ENCODE measurements at regions not wholly inside any gene's neighbourhood (a gene's known extent, or its start where the extent isn't known, plus 50 kb on each side); places are given as distances from the start of the nearest gene placed in this dataset.

DNA sequence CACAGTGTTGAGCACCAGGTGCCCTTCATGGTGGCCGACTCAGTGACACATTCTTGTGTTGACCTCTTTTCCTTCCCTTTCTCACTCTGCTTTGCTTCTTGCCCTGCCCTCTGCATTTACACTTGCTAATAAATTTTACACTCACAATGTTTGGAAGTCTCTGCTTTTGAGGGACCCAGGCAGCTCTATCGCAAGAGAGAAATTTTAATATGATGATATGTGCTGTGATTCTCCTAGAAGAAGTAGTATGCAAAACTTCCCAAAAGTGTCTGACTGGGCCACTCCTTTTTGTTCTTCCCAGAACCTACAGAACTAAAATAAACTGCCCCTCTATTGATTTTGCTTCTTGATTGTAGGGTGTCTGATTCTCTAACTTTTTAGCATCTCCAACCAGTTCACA lies 135.0 kb downstream of the IRS1 start:
- Histone ChIP-seq H3K9me3 (no peaks in the 10 kb centered on the region), H3K27me3 (no peaks in the 10 kb centered on the region), H3K36me3 (no peaks in the 10 kb centered on the region), H3K4me3 (no peak overlapping the region), H3K27ac (peak overlapping the region in 1 of 12 donors; percentile 16), H3K4me1 (peaks cover 0 to 31% (median 10%) of the 10 kb centered on the region in 12 donors)
- intact Hi-C loops (cut with DNase I) = no loop called here
- no peak for ATAC-seq
- no peak for DNase-seq
- 88 to 96% (median 89%) methylated on average over 2 of the region's 2 CpGs for WGBS, 4 donors
- TF ChIP-seq, protein P1, sequence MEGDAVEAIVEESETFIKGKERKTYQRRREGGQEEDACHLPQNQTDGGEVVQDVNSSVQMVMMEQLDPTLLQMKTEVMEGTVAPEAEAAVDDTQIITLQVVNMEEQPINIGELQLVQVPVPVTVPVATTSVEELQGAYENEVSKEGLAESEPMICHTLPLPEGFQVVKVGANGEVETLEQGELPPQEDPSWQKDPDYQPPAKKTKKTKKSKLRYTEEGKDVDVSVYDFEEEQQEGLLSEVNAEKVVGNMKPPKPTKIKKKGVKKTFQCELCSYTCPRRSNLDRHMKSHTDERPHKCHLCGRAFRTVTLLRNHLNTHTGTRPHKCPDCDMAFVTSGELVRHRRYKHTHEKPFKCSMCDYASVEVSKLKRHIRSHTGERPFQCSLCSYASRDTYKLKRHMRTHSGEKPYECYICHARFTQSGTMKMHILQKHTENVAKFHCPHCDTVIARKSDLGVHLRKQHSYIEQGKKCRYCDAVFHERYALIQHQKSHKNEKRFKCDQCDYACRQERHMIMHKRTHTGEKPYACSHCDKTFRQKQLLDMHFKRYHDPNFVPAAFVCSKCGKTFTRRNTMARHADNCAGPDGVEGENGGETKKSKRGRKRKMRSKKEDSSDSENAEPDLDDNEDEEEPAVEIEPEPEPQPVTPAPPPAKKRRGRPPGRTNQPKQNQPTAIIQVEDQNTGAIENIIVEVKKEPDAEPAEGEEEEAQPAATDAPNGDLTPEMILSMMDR (IDR thresholded peaks at IDR 0.05) = no peak
- TF ChIP-seq POLR2A (IDR thresholded peaks at IDR 0.05) = no peak

DNA sequence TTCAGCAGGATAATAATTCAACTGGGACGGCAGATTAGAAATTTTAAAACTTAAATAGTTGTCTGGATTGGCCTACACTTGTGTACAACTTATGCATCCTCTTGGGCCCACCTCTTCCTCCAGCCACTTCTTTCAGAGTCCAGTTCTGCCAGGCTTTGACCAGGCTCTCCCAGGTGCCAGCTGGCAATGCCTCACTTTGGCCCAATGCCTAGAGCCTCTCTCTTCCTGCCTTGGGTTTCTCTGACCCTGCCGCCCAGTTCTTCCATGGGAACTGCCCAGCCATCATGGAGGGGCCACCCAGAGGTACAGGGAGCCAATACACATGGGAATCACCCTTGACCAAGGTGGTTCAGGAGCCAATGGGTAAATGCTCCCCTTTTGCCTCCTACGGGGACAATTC lies 135.5 kb downstream of the IRS1 start:
- TF ChIP-seq, protein P1 (IDR thresholded peaks at IDR 0.05) = no peak
- no peak for TF ChIP-seq POLR2A (IDR thresholded peaks at IDR 0.05)
- H3K9me3 ChIP-seq = no peaks in the 10 kb centered on the region
- intact Hi-C loops (cut with DNase I) = no loop called here
- peaks cover 0 to 36% (median 12%) of the 10 kb centered on the region in 12 donors for H3K4me1 ChIP-seq
- no peaks in the 10 kb centered on the region for H3K27me3 ChIP-seq
- H3K36me3 ChIP-seq = no peaks in the 10 kb centered on the region
- H3K4me3 ChIP-seq = no peak overlapping the region
- ATAC-seq = peak in 1 of 4 donors; percentile 21
- peak; percentile 50 to 70 (median 58) for DNase-seq
- H3K27ac ChIP-seq = peak overlapping the region in 1 of 12 donors; percentile 16
- WGBS, 4 donors = 10 to 74% (median 29%) methylated on average over 3 of the region's 3 CpGs

DNA sequence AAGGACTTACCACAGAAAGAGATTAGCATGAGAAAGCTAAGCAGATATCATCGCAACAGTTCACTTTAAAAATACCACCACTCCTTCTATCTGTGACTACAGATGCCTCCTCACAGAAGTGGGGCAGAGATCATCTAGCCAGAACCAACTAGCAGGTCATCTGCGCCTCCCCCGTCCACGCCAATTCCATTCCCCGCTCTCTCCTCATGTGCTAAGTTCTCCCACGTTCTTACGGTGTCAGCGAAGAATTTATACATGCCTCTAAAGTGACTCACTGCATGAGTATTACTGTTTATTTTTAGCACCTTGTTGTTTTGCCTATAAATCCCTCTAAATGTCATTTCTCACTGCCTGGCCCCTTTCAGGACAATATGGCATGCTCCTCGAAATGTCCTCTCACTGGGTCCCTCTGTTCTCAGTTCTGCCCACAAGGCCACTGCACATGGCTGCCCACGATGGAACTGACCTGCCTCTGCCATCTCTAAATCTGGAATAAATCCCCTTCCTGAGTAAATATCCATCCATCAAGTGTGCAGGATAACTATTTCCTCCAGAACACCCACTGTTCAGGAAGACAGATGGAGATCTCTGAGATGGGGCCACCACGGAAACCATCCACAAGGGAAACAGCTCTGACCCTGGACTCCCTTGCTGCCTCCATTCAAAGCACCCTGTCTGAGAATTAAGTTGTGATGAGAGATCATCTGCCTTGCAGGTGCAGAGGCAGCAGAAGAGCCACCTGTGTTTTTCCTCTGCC lies 137.7 kb downstream of the IRS1 start:
- Histone ChIP-seq H3K4me1 (peaks cover 0 to 46% (median 19%) of the 10 kb centered on the region in 12 donors), H3K36me3 (no peaks in the 10 kb centered on the region), H3K9me3 (no peaks in the 10 kb centered on the region), H3K4me3 (no peak overlapping the region), H3K27ac (peak overlapping the region in 11 of 12 donors; percentile 48 to 78 (median 63)), H3K27me3 (no peaks in the 10 kb centered on the region)
- DNase-seq (peak in 4 of 5 donors; percentile 41 to 68 (median 61)), ATAC-seq (peak; percentile 70 to 89 (median 80))
- no peak for TF ChIP-seq POLR2A (IDR thresholded peaks at IDR 0.05)
- TF ChIP-seq, protein P1 (IDR thresholded peaks at IDR 0.05) = no peak
- intact Hi-C loops (cut with DNase I) = no loop called here
- WGBS, 4 donors = 48 to 62% (median 52%) methylated on average over 11 of the region's 11 CpGs

DNA sequence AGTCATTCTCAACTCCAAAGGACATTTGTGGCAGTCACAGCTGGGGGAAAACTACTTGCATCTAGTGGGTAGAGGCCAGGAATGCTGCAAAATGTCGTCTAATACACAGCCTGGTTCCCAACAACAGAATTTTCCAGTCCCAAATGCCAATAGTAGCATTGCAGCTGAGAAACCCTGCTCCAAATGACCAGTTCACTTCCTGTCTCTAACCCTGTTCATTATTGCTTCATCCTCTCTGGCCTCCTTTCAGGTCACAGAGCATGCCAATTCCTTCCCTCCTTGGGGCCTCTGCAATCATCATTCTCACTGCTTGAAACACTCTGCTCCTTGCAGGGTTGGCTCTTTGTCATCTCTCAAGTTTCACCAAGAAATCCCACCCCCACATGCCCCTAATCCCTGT lies 139.1 kb downstream of the IRS1 start:
- Histone ChIP-seq H3K36me3 (no peaks in the 10 kb centered on the region), H3K9me3 (no peaks in the 10 kb centered on the region), H3K4me1 (peaks cover 0 to 46% (median 19%) of the 10 kb centered on the region in 12 donors), H3K27ac (peak overlapping the region in 11 of 12 donors; percentile 42 to 79 (median 71)), H3K27me3 (no peaks in the 10 kb centered on the region), H3K4me3 (no peak overlapping the region)
- intact Hi-C loops (cut with DNase I) = no loop called here
- ATAC-seq = peak; percentile 71 to 89 (median 84)
- TF ChIP-seq, protein P1 (IDR thresholded peaks at IDR 0.05) = no peak
- no peak for TF ChIP-seq POLR2A (IDR thresholded peaks at IDR 0.05)
- 41 to 63% (median 46%) methylated on average over 1 of the region's 1 CpG for WGBS, 4 donors
- peak in 4 of 5 donors; percentile 54 to 71 (median 60) for DNase-seq

Data from heart left ventricle (tissue), 16 donors.